ENCODE measurements at regions not wholly inside any gene's neighbourhood (a gene's known extent, or its start where the extent isn't known, plus 50 kb on each side); places are given as distances from the start of the nearest gene placed in this dataset.

- no peak for TF ChIP-seq ZSCAN9 (CRISPR knock-in tag; IDR thresholded peaks at IDR 0.05; ENCODE audit: borderline replicate concordance)
- TF ChIP-seq MAF1 (CRISPR knock-in tag; IDR thresholded peaks at IDR 0.05; ENCODE audit: borderline replicate concordance), result no peak
- no peak for TF ChIP-seq ZNF766 (CRISPR knock-in tag; IDR thresholded peaks at IDR 0.05; ENCODE audit: borderline replicate concordance)
These were observed 1262.0 kb upstream of the ADGRL3 start (continued) for GRCh38 chr4:59938166-59938565.

GRCh38 chr4:59945277-59945676 lies 1254.8 kb upstream of the ADGRL3 start:
- Histone ChIP-seq H3K4me2 (ENCODE audit: low read depth, low read length) (no peak overlapping the region), H3K27ac (ENCODE audit: extremely low read length, insufficient read depth, low read length) (no peak overlapping the region), H4K20me1 (ENCODE audit: insufficient read depth, low read length) (no peaks in the 10 kb centered on the region), H3K27me3 (ENCODE audit: control insufficient read depth in 1 of 2, insufficient read depth in 2 of 2, low read length in 2 of 2) (no peaks in the 10 kb centered on the region), H3K4me1 (ENCODE audit: insufficient read depth, low read length) (no peaks in the 10 kb centered on the region), H3K4me3 (replicated peaks in 1 of 3; ENCODE audit: insufficient read depth in 1 of 3, low read depth in 2 of 3, low read length in 3 of 3) (no peak overlapping the region), H3K79me2 (ENCODE audit: insufficient read depth, low read length) (no peaks in the 10 kb centered on the region), H3K36me3 (replicated peaks in 1 of 2; ENCODE audit: control insufficient read depth in 1 of 2, insufficient read depth in 2 of 2, low read length in 2 of 2) (no peaks in the 10 kb centered on the region), H3K9me3 (ENCODE audit: low read length) (no peaks in the 10 kb centered on the region), H2AFZ (ENCODE audit: low read length) (no peak overlapping the region), H3K9ac (ENCODE audit: insufficient read depth, low read depth, low read length) (no peak overlapping the region)
- intact Hi-C loops (cut with micrococcal nuclease; ENCODE audit: unreplicated experiment) (no loop called here), in situ Hi-C loops (cut with HindIII; ENCODE audit: extremely low pct_ligation_motif_present, low pct_unique_long_range_greater_than_20kb) (no loop called here)
- ChIA-PET POLR2A (no interaction called here), CTCF (ENCODE audit: low intra/inter-chr PET ratio, low total read pairs) (no interaction called here)
- ATAC-seq (no peak), DNase-seq (ENCODE audit: low spot score) (no peak), FAIRE-seq (no peak)
- WGBS (ENCODE audit: low lambda C conversion rate), result 3% methylated on average over 2 of the region's 2 CpGs
- BruUV-seq (replicated peaks), result no TSS peak
- TF ChIP-seq CBFB (CRISPR knock-in tag; IDR thresholded peaks at IDR 0.05) (no peak), YY1 (IDR thresholded peaks at IDR 0.05; ENCODE audit: insufficient read depth, insufficient replicate concordance, low read depth, low read length) (no peak), PTBP1 (IDR thresholded peaks at IDR 0.05; ENCODE audit: low read depth, low read length, poor library complexity, severe bottlenecking) (no peak), ZNF34 (CRISPR knock-in tag; IDR thresholded peaks at IDR 0.05; ENCODE audit: borderline replicate concordance) (no peak), ZNF24 (IDR thresholded peaks at IDR 0.05) (no peak), ZNF557 (CRISPR knock-in tag; IDR thresholded peaks at IDR 0.05) (no peak), ZNF224 (CRISPR knock-in tag; IDR thresholded peaks at IDR 0.05) (no peak), KLF16 (CRISPR knock-in tag; IDR thresholded peaks at IDR 0.05) (no peak)
